PC-9 (cell line): ENCODE measurements at regions not wholly inside any gene's neighbourhood (a gene's known extent, or its start where the extent isn't known, plus 50 kb on each side); places are given as distances from the start of the nearest gene placed in this dataset.

ENCODE experiments used
- EZH2 ChIP-seq: fragments of 200-600 bp; sonication (generic); IDR thresholded peaks from 2 replicates; pipeline ENCODE4 v1.8.0; 2017; ENCODE audit warnings: antibody characterized with exemption, low read depth
- TF ChIP-seq, protein P1 (sequence below): fragments of 200-600 bp; sonication (generic); conservative IDR thresholded peaks from 2 replicates; pipeline ENCODE4 v1.6.1; 2017; ENCODE audit warnings: mixed run types, antibody characterized with exemption, mild to moderate bottlenecking, moderate library complexity

DNA sequence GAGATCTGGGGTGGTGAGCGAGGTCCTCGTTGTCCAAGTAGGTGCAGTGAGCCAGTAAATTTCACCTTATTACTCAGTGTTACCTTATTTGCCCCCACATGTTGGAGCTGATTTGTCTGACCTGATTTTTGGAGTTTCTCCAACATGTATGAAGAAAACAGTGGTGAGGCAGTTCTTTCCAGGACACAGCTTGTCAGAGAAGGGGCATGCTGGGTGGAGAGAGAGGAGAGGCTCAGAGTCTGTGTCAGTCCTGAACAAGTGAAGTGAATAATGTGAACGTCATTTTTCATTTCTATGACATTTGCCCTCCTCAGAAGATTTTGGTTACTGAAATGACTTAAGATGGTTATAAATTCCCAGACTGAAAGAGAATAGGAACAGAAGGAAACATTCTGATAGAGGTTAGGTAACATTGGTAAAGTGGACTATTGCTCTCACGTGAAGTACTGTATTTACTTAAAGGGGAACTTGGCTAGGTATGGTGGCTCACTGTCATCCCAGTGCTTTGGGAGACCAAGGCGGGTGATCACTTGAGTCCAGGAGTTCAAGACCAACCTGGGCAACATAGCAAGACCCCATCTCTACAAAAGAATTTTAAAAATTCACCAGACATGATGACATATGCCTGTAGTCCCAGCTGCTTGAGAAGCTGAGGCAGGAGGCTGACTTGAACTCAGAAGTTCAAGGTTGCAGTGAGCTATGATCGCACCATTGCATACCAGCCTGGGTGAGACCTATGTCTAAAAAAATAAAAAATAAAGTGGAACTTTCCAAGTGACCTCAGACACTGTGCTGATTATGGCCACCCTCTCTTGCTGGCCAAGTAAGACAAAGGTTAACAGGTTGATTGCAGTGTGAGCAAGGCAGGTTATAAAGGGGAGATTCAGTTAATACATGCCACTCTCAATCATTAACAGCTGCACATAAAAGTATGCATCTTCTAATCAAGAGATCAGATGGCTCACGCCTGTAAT is 184.3 kb downstream of the EDN1 start:
- TF ChIP-seq, protein P1, sequence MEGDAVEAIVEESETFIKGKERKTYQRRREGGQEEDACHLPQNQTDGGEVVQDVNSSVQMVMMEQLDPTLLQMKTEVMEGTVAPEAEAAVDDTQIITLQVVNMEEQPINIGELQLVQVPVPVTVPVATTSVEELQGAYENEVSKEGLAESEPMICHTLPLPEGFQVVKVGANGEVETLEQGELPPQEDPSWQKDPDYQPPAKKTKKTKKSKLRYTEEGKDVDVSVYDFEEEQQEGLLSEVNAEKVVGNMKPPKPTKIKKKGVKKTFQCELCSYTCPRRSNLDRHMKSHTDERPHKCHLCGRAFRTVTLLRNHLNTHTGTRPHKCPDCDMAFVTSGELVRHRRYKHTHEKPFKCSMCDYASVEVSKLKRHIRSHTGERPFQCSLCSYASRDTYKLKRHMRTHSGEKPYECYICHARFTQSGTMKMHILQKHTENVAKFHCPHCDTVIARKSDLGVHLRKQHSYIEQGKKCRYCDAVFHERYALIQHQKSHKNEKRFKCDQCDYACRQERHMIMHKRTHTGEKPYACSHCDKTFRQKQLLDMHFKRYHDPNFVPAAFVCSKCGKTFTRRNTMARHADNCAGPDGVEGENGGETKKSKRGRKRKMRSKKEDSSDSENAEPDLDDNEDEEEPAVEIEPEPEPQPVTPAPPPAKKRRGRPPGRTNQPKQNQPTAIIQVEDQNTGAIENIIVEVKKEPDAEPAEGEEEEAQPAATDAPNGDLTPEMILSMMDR, result no peak
- no peak for TF ChIP-seq EZH2
